ENCODE measurements at regions not wholly inside any gene's neighbourhood (a gene's known extent, or its start where the extent isn't known, plus 50 kb on each side); places are given as distances from the start of the nearest gene placed in this dataset.

DNA sequence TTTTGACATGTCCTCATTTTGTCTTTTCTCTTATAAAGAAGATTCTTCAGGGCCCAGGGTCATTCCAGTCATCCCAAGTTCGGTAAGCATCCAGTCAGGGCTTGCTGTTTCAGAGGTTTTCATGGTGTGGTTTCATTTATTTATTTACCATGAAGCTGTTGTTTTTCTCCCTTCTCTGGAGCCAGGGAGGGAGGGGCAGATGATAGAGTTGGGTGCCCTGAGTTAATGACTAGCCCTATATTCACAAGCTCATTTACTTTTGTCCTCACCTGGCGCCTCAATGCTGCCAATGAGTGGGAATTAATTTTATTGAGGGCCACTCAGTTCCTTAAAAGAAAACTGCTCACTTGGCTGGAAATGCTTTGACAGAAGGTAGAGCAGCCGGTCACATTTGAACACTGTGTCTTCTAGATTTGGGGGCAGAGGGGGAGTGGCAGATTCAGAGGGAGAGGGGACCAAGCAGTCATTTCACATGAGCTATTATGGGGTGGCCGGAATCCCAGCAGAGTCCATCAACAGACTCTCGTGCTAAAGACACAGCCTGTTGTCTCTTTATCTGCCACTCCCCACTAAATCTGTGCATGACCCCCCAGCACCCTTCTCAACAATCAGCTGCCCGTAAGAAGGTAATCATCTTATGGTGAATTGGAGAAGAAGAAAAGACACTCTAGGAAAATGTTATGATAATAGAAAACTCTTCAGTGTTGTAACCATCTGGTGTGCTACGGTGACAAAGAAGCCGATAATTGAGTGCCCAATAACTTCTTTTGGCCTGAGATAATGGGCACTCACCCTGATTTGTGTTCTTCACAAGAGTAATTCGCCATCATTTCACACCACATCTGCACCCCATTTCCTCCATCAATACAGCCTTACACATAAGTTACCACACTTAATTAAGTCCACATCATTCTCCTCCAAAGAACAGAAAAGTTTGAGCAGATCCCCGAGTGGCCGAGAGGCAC is 573.5 kb upstream of the JAG1 start:
- DNase-seq (ENCODE audit: low spot score), result no peak

DNA sequence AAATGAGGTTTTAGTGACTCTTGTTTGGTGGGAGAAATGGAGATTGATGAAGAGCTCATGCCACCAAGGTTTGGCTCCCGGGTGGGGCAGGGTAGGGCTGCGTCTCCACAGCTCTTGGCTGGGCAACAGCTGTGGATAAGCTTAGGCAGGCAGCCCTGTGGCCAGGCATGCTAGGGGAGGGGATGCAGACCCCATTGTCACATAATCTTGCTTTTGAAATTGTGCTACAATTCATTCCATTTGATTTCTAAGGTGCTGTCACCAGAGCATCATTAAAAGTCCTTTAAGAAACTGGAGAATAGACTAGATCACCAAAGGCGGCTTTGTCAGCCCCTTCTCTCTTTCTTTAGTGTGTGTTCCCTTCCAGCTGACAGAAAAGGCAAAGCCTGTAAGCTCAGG is 574.2 kb upstream of the JAG1 start:
- no peak for DNase-seq (ENCODE audit: low spot score)

DNA sequence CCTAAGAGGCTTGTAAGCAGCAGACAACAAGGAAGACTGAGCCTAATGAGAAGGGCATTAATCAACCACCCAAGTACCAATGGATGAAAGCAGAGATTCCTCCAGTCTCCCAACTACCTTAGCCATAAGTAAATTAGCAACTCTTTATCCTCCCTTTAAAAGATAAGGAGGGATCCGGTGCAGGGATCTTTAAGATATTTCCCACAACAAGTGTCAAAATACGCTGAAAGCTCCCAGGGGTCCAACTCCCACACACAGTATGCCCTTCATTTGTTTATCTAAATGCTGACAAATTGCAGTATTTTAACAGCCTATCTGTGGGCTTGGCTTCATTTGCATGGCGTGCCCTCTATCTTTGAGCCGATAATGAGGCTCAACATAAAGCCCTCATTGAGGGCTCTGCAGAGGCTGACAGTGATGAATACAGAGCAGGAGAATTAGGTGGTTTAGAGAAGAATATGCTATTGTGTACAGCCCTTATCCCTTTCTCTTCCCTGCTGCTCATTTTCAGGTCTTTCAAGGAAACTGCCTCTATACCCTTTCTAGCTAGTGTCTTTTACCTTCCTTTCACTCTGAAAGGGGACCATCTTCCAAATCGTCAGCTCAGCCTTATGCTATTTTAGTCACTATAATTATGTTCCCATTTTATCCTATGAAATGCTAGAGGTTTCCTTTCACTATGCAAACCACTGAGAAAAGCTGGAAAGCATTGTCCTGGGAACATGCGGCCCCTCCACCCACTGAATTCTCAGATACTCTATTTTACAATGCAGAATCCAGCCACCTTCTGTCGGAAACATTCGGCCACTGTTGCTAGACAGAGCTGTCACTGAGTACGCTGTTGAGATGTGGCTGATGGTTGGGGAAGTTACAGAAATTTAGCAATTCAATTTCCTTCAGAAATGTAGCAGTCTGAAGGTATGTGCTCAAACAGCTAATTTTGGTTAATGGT is 575.2 kb upstream of the JAG1 start:
- peak; percentile 94 for DNase-seq (ENCODE audit: low spot score)

DNA sequence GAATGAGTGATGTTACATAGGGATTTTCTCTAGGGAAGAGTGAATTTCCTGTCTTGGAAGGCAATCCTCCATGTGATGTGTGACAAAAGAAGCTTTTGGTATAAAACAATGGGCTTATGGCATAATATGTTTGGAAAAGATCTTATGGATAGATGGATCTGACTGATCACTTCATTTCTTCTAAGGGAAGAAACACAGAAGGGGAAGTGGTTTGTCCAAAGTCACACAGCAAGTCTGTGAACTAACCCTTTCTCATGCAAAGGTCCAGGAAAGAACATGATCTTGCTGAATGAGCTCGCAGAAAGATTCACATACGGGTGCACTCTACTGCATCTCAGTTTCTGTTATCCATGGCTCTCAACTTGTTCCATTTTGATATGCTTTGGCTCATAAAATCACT is 575.9 kb upstream of the JAG1 start:
- peak; percentile 37 for DNase-seq (ENCODE audit: low spot score)

DNA sequence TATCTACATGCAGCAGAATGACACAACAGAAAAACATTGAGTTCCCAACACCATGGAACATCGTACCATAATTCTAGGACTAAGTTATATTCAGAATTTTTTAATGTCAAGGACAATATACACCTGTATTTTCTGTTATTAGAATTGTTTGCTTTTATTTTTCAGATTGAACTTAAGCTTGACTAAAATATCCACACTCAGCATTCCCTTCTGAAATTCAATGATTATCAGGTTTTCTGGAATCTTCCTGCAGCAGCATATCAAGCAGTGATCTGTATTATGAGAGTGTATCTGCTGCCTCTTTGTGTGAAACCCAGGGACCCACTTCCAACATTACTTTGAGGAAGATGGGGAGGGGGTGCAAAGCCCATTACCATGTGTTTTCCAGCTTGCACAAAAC is 578.6 kb upstream of the JAG1 start:
- no peak for DNase-seq (ENCODE audit: low spot score)

DNA sequence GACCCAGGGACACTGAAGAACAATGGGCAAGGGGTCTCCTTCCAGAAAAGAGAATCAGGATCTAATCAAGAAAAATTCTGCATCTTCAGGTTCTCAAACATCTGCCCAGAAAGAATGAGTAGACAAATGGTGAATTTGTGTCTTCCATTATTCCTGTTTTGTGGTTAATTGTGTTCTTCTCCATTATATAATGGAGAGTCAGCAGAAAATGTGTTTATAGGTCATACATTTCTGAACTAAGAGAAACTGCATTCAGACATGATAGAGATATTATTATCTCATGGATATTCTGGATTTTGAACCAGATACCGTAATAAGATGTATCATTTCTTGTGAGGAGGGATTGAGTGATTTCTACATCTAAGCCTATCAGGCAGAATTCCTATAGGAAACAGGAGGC is 581.7 kb upstream of the JAG1 start:
- no peak for DNase-seq (ENCODE audit: low spot score)

DNA sequence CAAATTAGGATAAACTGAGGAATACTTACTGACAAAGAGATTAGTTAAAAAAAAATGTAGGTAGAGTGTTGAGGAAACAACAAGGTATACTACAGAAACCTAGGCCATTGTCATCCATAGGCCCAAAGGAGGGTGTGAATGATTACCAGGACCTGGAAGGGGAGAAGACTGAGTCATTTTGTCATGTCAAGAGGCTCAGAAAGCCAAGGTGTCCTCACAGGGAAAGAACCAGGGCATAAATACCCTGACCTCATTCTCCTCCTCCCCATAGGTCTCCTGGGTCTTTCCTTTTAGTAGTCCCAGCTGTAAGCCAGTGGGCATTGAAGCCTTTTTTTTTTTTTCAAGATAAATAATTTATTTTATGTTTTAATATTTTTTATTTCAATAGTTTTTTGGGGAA is 582.1 kb upstream of the JAG1 start:
- no peak for DNase-seq (ENCODE audit: low spot score)

DNA sequence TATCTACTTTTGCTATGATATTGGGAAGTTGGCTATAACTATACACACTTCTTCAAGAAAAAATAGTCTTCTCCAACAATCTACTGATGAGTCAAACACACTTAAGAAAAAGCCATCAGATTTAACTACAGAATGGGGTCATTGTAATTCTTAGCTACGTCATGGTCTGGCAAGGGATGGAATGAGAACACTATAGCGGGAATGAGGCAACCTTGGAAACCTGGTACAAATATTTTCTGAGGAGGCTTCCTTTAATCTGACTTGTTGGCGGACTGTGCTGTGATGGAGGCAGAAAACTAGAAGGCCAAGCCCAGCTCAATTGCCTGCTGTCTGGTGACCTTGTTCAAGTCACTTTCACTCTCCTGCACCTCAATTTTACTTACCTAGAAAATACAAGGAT is 586.8 kb upstream of the JAG1 start:
- DNase-seq (ENCODE audit: low spot score), result no peak

DNA sequence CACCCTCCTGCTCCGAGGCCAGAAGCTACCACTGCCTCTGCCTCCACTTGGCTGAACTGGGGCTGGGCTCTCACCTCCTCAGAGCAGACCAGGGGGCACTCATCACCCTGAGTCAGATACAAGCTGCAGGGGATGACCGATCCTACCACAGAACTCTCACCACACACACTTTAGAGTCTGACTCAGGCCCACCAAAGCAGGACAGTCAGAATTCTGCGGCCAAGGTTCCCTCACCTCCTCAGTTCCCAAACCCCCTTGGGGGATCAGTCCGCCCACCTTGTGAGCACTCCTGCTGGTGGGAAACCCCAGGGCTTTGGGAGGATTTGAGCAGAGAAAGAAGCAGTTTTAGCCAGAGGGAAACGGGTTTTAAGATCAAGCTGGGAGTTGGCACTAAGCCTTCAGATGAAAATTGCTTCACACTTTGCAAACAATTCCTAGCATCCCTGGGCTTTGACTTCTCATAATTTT is 587.8 kb upstream of the JAG1 start:
- DNase-seq (ENCODE audit: low spot score), result no peak

DNA sequence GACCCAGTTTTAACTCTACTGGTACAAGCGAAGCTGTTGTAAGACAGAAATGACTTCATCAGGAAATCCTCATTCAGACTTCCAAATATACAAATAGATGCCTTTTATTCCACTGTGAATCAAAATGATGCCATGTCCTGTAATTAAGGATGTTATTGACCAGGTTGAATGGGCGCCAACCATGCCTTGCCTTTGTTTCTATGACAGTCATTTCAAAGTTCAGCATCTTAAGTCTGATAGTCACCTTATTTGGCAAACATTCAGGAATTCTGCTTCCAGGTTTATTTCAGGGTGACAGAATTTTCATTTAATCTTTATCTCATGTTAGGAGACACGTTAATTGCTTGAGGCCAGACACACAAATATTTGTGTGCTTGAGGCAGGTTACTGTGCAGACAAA is 592.8 kb upstream of the JAG1 start:
- DNase-seq (ENCODE audit: low spot score), result no peak

DNA sequence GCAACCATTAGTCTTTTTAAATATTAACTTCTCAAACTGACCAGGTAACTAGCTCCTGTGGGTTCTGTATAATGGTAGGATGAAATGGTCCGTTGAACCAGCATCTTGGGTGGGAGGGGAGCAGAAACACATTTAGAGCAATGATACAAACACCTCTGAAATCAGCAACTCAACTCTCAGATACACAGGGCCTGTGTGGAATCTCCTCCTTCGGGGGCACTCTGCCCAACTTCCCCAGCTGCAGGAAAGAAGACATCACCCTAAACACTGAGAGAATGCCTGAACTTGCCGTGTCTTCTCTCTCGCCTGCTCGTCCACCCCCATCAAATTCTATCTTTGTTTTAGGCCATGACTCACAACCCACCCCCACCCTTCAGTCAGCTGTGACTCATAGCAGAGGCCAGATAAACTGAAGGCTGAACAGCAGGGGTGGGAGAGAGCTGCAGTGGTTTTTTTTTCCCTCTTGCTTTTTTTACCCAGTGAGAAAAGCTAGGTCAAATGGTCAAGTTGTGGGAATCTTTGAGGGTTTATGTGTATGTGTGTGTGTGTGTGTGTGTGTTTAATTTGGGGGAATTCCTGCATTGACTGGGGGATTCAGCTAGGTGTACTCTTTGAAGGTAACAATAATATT is 593.4 kb upstream of the JAG1 start:
- DNase-seq (ENCODE audit: low spot score), result peak; percentile 55

DNA sequence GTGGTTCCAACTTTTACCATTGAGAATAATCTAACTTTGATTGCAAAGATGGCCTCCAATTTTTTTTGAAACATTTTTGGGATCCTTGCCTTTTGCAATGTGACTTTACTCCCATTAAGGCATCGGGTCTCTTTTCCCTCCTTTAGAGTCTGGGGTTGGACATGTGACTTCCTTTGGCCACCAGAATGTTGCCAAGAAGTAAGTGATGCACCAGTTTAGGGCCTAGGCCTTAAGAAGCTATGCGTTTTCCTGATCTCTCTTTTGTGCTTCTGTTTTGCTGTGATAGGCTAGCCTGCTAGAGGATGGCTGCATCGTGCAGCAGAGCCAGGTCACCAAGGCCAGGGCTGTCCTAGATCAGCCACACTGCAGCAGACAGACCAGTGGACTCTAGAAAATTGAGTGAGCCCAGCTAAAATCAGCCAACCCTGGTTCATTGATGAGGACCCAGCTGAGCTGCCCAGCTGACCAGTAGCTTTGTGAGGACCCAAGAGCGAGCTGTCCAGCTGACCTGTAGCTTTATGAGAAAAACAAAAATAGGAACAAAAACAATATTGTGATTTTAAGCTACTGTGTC is 594.0 kb upstream of the JAG1 start:
- DNase-seq (ENCODE audit: low spot score), result no peak

DNA sequence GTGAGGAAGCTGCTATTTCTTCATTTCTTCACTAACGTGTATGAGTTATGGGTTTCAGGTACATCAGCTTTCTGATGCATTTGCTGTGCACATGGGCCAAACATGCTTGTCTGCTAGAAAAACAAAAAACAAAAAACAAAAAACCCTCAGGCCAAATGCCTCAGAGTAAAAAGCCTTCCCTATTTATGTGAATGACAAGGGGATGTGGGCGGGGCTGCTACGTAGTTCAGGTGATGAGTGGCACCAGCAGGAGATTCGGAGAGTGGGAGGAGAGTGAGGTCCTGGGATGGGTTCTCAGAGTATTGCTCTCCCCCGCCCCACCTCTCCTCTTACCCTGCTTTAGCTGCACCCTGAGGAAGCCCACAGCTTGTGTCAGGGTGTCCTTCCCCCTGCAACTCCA is 596.8 kb upstream of the JAG1 start:
- DNase-seq (ENCODE audit: low spot score), result no peak

DNA sequence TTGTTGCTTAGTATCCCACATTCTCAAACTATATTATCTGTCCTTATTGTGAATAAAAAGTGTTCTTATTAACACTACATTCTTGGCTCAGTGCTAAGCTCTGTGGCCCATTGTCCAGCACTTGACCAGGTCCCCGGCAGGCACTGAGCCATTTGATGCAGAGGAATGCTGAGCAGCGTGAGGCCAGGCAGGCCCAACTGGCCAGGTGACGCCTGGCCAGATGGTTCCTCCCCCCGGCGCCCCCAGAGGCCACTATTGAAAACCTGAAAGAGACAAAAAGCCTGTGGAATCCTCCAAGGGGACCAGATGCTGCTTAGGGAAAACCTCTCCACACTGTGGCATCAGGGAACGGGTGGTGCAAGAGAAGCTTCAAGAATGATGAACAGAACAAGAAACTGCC is 597.5 kb upstream of the JAG1 start:
- no peak for DNase-seq (ENCODE audit: low spot score)

DNA sequence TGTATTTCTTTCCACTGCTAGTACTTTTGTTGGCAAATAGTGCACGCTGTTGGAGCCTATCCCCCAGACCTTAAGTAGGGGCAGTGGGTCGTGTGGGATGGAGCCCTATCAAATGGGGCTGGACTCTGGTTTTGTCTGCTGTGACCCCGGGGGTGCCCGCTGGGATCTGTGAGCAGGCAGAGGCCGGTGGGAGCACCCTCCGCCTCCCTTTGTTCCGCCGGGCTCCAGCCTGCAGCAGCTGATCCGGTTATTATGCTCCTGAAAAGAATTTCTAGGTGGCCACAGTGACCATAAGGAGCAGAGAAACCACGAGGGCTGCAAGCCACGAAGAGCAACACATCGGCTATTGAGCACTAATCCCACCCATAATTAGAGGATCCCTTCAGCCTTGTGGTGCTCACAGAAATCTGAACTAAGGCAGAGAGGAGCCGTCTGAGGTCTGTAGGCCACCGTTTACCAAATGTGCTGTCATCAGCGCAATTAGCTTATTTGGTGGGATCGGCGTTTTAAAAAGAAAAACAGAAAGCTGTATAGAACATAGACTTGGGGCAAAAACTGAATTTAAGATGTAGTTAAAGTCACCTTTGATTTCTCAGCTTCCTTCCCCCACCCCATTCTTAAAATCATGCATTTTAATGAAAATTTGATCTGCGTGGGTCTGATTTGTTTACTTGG is 598.3 kb upstream of the JAG1 start:
- DNase-seq (ENCODE audit: low spot score), result no peak

DNA sequence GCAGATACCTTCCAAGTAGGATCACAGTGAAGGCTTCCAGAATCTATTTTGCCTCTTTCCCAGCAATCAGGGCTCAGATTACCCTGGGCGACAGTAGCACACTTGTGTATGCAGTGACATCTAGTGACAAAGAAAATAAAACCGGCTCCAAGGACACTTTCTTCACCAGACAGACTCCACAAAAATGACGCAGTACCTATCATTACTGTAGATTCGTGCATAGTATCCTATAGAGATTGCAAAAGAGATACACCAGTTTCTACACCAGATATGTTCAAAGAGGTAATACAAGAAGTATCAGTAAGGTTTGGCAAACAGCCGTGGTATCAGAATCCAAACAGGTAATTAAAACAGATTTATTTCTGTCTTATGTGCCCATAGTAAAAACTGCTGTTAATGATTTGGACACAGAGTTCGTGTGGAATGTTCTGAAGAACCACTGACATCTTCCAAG is 600.4 kb upstream of the JAG1 start:
- peak; percentile 87 for DNase-seq (ENCODE audit: low spot score)

DNA sequence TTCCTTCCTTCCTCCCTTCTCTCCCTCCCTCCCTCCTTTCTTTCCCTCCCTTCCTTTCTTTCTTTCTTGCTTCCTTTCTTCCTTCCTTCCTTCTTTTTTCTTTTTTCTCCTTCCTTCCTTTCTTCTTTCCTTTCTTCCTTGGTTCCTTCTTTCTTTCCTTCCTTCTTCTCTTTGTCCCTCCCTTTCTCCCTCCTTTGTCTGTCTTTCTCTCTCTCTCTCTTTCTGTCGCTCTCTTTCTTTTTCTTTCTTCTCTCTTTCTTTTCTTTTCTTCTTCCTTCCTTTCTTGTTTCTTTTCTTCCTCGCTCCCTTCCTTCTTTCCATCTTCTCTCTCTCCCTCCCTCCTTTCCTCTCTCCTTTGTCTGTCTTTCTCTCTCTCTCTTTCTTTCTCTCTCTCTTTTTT is 601.9 kb upstream of the JAG1 start:
- DNase-seq (ENCODE audit: low spot score), result no peak

DNA sequence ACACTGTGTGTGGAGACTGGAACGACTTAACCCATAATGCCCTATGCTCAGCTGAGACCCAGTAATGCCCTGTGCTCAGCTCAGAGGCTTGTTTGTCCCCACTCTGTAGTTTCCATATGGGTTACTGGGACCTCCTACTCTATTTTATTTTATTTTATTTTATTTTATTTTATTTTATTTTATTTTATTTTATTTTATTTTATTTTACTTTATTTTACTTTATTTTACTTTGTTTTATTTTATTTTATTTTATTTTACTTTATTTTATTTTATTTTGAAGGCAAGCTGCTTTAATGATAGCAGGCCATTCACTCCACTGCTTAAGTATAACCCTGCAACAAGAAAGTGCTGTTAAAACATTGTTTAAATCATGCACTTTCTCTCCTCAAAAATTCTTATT is 603.4 kb upstream of the JAG1 start:
- DNase-seq (ENCODE audit: low spot score), result no peak

DNA sequence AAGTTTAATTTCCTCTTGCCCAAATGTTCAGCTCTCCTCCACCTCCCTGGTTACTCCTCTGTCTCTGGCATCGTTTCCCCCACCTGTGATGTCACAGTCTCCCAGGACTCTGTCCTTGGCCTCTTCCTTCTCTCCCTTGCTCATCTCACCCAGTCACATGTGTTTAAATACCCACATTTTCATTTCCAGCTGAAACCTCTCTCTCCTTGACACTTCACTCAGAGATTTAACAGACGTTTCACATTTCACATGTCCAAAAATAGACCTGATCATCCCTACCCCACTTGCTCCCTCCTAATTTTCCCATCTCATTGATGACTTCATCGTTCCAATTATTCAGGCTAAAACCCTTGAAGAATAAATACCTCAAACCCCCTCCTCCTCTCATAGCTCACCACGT is 604.1 kb upstream of the JAG1 start:
- no peak for DNase-seq (ENCODE audit: low spot score)

DNA sequence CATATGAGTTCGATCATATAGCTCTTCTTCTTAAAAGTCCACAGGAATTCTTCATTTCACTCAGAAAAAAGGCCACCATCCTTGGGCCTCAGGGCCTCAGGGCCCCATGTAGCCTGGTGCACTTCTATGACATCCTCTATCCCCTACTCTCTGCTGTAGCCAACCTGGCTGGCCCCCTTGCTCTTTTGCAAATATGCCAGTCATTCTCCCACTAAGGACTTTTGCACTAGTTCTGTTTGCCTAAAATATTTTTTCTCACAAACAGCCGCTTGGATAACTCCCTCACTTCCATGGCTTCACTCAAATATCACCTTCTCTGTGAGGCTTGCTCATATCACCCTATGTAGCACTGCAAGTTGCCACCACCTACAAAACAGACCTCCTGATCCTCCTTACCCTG is 604.7 kb upstream of the JAG1 start:
- no peak for DNase-seq (ENCODE audit: low spot score)

DNA sequence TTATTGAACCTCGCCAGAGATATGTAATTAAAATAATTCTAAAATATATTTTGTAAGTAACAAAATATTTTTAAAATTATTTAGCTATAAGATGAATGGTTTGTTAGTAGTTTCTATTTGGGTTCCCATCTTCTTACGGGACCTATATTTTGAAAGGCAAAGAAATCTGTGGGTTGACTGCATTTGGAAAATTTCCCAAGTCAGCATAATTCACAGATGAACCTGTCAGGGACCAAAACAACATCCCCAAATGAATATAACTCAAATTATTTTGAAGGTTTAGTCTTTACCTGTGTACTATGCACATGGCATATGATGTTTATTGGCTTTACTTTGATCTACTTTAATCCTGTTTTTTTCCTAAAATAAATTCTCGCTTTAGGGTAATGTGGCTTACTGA is 607.4 kb upstream of the JAG1 start:
- no peak for DNase-seq (ENCODE audit: low spot score)

All from pons (tissue), 1 donor.